Activated CD4-positive, alpha-beta T cell treated with anti-CD3 and anti-CD28 coated beads, Interleukin-2, amount 10 ng/mL, durations not matched to agents 24 days and 14 days (primary cell): ENCODE measurements at regions not wholly inside any gene's neighbourhood (a gene's known extent, or its start where the extent isn't known, plus 50 kb on each side); places are given as distances from the start of the nearest gene placed in this dataset.
A peak's percentile ranks its signal among the peaks of the same experiment; 100 is the strongest.
"Not testable (repeated sequence)": the region's sequence is repeated elsewhere in the genome, so short reads cannot be mapped to it uniquely, and the experiment has no call there.

ENCODE experiments used
- DNase-seq: peaks from one replicate; pipeline ENCODE4 v3.0.0; 2022
- H3K27ac Mint-ChIP-seq: one replicate; pipeline ENCODE4 v1.8.0; 2022; ENCODE audit warnings: mild to moderate bottlenecking, mixed read lengths
- H3K27me3 Mint-ChIP-seq: one replicate; pipeline ENCODE4 v1.8.0; 2022; ENCODE audit warnings: mixed read lengths
- H3K36me3 Mint-ChIP-seq: one replicate; pipeline ENCODE4 v1.8.0; 2022; ENCODE audit warnings: low read depth, mild to moderate bottlenecking, mixed read lengths
- H3K4me1 Mint-ChIP-seq: one replicate; pipeline ENCODE4 v1.8.0; 2021; ENCODE audit warnings: mixed read lengths
- H3K4me3 Mint-ChIP-seq: one replicate; pipeline ENCODE4 v1.8.0; 2022; ENCODE audit warnings: mild to moderate bottlenecking, moderate library complexity, mixed read lengths
- H3K9me3 Mint-ChIP-seq: one replicate; pipeline ENCODE4 v1.8.0; 2021; ENCODE audit warnings: mixed read lengths
- intact Hi-C: fragments of 100-400 bp; cut with micrococcal nuclease; formaldehyde crosslinking; loops from one replicate; pipeline ENCODE4 v1.15.1; 2023

DNA sequence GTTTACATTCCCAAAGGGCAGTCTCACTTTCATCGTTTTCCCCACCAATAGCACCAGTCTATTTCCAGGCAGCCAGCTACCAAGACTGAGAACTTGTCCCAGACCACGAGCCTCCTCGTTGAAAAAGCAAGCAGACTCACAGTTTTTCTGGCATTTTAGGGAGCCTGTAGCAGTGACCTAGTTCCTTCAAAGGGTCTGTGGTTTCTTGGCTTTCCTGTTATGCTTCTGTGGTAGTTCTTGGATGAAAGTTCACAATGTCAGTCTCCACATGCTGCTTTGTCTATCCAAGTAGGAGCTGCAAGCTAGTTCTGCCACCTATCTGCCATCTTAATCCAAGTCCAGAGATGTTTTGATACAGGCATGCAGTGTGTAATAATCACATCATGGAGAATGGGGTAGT is 151.6 kb upstream of the ZC4H2 start:
- Mint-ChIP-seq H3K27ac (peak overlapping the region; percentile 43), H3K27me3 (no peaks in the 10 kb centered on the region), H3K9me3 (peaks cover 31% of the 10 kb centered on the region), H3K4me1 (peaks cover 9% of the 10 kb centered on the region), H3K4me3 (no peak overlapping the region), H3K36me3 (peaks cover 12% of the 10 kb centered on the region)
- intact Hi-C loops, result no loop called here
- DNase-seq, result peak; percentile 52

DNA sequence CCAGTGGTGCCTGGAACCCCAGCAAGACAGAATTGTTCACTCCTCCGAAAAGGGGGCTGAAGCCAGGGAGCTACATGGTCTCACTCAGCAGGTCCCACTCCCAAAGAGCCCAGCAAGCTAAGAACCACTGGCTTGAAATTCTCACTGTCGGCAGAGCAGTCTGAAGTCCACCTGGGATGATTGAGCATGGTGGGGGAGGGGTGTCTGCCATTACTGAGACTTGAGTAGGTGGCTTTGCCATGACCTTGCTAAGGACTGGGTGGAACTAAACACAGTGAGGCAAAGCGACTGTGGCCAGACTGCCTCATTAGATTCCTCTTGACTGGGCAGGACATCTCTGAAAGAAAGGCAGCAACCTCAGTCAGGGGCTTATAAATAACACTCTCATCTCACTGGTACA is 122.6 kb upstream of the ZC4H2 start:
- Mint-ChIP-seq H3K4me3 (no peak overlapping the region), H3K4me1 (no peaks in the 10 kb centered on the region), H3K27ac (no peak overlapping the region), H3K36me3 (peaks cover 2% of the 10 kb centered on the region), H3K9me3 (peaks cover 12% of the 10 kb centered on the region), H3K27me3 (no peaks in the 10 kb centered on the region)
- DNase-seq, result no peak
- intact Hi-C loops, result no loop called here

GRCh38 chrX:65093658-65094057 is 117.4 kb upstream of the ZC4H2 start:
- Mint-ChIP-seq H3K36me3 (peaks cover 12% of the 10 kb centered on the region), H3K9me3 (peaks cover 8% of the 10 kb centered on the region), H3K4me3 (no peak overlapping the region), H3K4me1 (no peaks in the 10 kb centered on the region), H3K27me3 (no peaks in the 10 kb centered on the region), H3K27ac (no peak overlapping the region)
- no peak for DNase-seq
- intact Hi-C loops, result no loop called here

GRCh38 chrX:65073233-65073632 is 97.0 kb upstream of the ZC4H2 start:
- no peaks in the 10 kb centered on the region for H3K4me1 Mint-ChIP-seq

GRCh38 chrX:65072590-65072989 is 96.3 kb upstream of the ZC4H2 start:
- H3K36me3 Mint-ChIP-seq, result peaks cover 57% of the 10 kb centered on the region
- peaks cover 14% of the 10 kb centered on the region for H3K9me3 Mint-ChIP-seq
- H3K27me3 Mint-ChIP-seq, result no peaks in the 10 kb centered on the region
- intact Hi-C loops, result no loop called here
- no peaks in the 10 kb centered on the region for H3K4me1 Mint-ChIP-seq
- H3K27ac Mint-ChIP-seq, result no peak overlapping the region
- no peak overlapping the region for H3K4me3 Mint-ChIP-seq
- no peak for DNase-seq

More at GRCh38 chrX:65073233-65073632, 97.0 kb upstream of the ZC4H2 start:
- DNase-seq, result no peak
- intact Hi-C loops, result no loop called here
- H3K9me3 Mint-ChIP-seq, result peaks cover 19% of the 10 kb centered on the region
- peaks cover 59% of the 10 kb centered on the region for H3K36me3 Mint-ChIP-seq
- H3K27me3 Mint-ChIP-seq, result no peaks in the 10 kb centered on the region
- H3K27ac Mint-ChIP-seq, result no peak overlapping the region
- H3K4me3 Mint-ChIP-seq, result no peak overlapping the region

- peaks cover 23% of the 10 kb centered on the region for H3K36me3 Mint-ChIP-seq
- intact Hi-C loops, result not testable (repeated sequence)
Measured at GRCh38 chrX:65058626-65059025, 82.4 kb upstream of the ZC4H2 start.

DNA sequence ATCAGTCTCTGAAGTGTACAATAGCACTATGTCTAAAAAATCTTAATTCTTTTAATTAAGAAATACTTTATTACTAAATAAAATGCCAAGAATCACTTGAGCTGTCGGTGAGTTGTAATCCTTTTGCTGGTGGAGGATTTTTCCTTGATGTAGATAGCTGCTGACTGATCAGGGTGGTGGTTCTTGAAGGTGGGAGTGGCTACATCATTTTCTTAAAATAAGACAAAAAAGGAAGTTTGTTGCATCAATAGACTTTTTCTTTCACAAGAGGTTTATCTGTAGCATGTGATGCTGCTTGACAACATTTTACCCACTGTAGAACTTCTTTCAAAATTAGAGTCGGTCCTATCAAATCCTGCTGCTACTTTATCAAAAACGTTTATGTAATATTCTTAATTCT is 68.8 kb upstream of the ZC4H2 start:
- Mint-ChIP-seq H3K27ac (no peak overlapping the region), H3K4me1 (no peaks in the 10 kb centered on the region), H3K9me3 (no peaks in the 10 kb centered on the region), H3K27me3 (no peaks in the 10 kb centered on the region), H3K4me3 (no peak overlapping the region), H3K36me3 (peaks cover 9% of the 10 kb centered on the region)
- intact Hi-C loops, result no loop called here
- DNase-seq, result no peak

More at GRCh38 chrX:65058626-65059025, 82.4 kb upstream of the ZC4H2 start:
- H3K4me3 Mint-ChIP-seq, H3K9me3 Mint-ChIP-seq, DNase-seq, H3K4me1 Mint-ChIP-seq, H3K27ac Mint-ChIP-seq, H3K27me3 Mint-ChIP-seq: not testable (repeated sequence)

- DNase-seq, result no peak
- Mint-ChIP-seq H3K27ac (peak overlapping the region; percentile 91), H3K27me3 (no peaks in the 10 kb centered on the region), H3K36me3 (peaks cover 3% of the 10 kb centered on the region), H3K4me1 (peaks cover 10% of the 10 kb centered on the region), H3K4me3 (peak overlapping the region; percentile 91), H3K9me3 (no peaks in the 10 kb centered on the region)
- intact Hi-C loops, result loop anchor here (1.0 to 10.0 kb wide), 4 partner anchors 59 to 831 kb away; partner anchors contain the start of genes AMER1, LAS1L, MTMR8 and ZC4H2
Measured at GRCh38 chrX:65035446-65035770, 59.2 kb upstream of the ZC4H2 start.

DNA sequence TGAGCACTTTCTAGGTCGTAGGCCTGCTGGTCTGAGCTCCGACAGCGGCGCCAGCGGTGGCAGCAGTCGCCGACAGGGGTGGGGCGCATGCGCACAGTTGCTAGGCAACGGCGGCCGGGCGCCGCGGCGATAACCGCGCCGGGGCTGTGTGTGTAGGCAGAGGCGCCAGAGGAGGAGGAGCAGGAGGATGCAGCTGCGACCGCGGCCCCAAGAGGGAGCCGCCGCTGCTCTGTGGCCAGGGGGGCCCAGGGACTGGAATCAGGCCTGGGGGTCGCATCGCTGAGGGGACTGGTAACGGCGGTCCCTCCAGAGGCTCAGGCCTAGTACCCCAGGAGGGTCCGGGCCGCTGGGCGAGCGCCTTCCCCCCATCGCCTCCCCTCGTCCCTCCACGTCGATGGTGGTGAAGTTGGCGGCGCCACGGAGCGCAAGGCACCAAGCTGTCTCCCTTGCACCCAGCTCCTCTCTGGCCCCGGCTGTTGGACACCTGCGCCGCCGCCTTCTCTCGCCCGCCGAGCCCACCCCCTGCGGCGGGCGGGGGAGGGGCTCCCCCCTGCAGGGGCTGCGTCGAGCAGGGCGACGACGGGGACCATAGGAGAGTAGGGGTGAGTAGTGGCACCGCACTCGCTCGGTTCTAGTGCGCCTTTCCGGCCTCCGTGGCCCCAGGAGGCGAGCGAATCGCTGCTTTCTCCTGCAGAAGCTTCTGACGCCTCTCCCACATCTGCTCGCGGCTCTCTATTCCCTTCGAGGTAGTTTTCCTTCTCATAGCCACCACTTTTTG is 58.6 kb upstream of the ZC4H2 start, which contains the start of gene ZC3H12B:
Gene ZC3H12B, plus strand, starts transcription at position 159 of the 778 bp plus-strand sequence.
- no peaks in the 10 kb centered on the region for H3K9me3 Mint-ChIP-seq
- no peaks in the 10 kb centered on the region for H3K27me3 Mint-ChIP-seq
- H3K4me3 Mint-ChIP-seq, result peak within 1 kb of the TSS; percentile 91
- peak within 1 kb of the TSS; percentile 92 for H3K27ac Mint-ChIP-seq
- DNase-seq, result peak; percentile 93
- intact Hi-C loops, result loop anchor here (1.0 to 10.0 kb wide), 4 partner anchors 59 to 830 kb away; partner anchors contain the start of genes AMER1, LAS1L, MTMR8 and ZC4H2
- peaks cover 10% of the 10 kb centered on the region for H3K4me1 Mint-ChIP-seq
- peaks cover 3% of the 10 kb centered on the region for H3K36me3 Mint-ChIP-seq

DNA sequence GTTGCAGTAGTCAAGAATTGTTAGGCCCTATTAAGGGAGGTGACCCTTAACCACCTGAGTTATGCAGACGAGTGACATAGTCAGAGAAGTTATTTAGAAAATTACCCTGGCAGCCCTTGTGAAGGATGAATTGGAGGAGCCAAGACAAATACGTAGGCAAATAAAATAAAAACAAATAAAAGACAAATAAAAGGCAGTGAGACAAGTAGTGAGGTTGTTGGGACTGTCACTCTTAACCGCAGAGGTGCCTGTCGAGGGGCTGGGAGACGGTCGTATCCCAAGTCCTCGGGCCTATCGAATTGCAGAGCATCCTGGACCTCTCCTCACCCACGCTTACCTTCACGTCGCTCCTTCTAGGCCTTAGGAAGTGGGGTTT is 58.0 kb upstream of the ZC4H2 start:
- Mint-ChIP-seq H3K4me1 (peaks cover 10% of the 10 kb centered on the region), H3K27ac (peak overlapping the region; percentile 92), H3K9me3 (no peaks in the 10 kb centered on the region), H3K4me3 (peak overlapping the region; percentile 91), H3K36me3 (peaks cover 3% of the 10 kb centered on the region), H3K27me3 (no peaks in the 10 kb centered on the region)
- no peak for DNase-seq
- intact Hi-C loops, result loop anchor here (2.0 to 10.0 kb wide), 3 partner anchors 501 to 829 kb away; partner anchors contain the start of genes AMER1, LAS1L and MTMR8
